HG03196 (cell line): ENCODE measurements at regions not wholly inside any gene's neighbourhood (a gene's known extent, or its start where the extent isn't known, plus 50 kb on each side); places are given as distances from the start of the nearest gene placed in this dataset.
"Not testable (repeated sequence)": the region's sequence is repeated elsewhere in the genome, so short reads cannot be mapped to it uniquely, and the experiment has no call there.

ENCODE experiments used
- ATAC-seq: cut with Tn5 transposase; IDR thresholded peaks from one replicate; pipeline ENCODE4 v1.9.1; 2021; ENCODE audit not compliant: unreplicated experiment

GRCh38 chr13:71304861-71305260, 562.1 kb downstream of the DACH1 start:
- ATAC-seq: no peak

GRCh38 chr13:71303144-71303543, 563.9 kb downstream of the DACH1 start:
- no peak for ATAC-seq

GRCh38 chr13:71300602-71301001, 566.4 kb downstream of the DACH1 start:
- ATAC-seq: no peak

GRCh38 chr13:71291842-71292146, 575.2 kb downstream of the DACH1 start:
- peak; percentile 9 for ATAC-seq

- ATAC-seq: peak; percentile 91
Observed at GRCh38 chr13:71290963-71291841, 575.8 kb downstream of the DACH1 start.

GRCh38 chr13:71289980-71290379, 577.0 kb downstream of the DACH1 start:
- not testable (repeated sequence) for ATAC-seq

- no peak for ATAC-seq
Observed at GRCh38 chr13:71285700-71286099, 581.3 kb downstream of the DACH1 start.

GRCh38 chr13:71278512-71278911, 588.5 kb downstream of the DACH1 start:
- ATAC-seq: no peak

- ATAC-seq: peak; percentile 83
Observed at GRCh38 chr13:71274923-71275608, 591.9 kb downstream of the DACH1 start.

- no peak for ATAC-seq
Observed at GRCh38 chr13:71261256-71261655, 605.7 kb downstream of the DACH1 start.

GRCh38 chr13:71260246-71260645, 606.8 kb downstream of the DACH1 start:
- no peak for ATAC-seq

- no peak for ATAC-seq
Observed at GRCh38 chr13:71255633-71256032, 611.4 kb downstream of the DACH1 start.

- no peak for ATAC-seq
Observed at GRCh38 chr13:71254384-71254783, 612.6 kb downstream of the DACH1 start.

- ATAC-seq: no peak
Observed at GRCh38 chr13:71252184-71252704, 614.8 kb downstream of the DACH1 start.

- no peak for ATAC-seq
Observed at GRCh38 chr13:71251292-71251951, 615.6 kb downstream of the DACH1 start.

- no peak for ATAC-seq
Observed at GRCh38 chr13:71249011-71249410, 618.0 kb downstream of the DACH1 start.

GRCh38 chr13:71244161-71244560, 622.8 kb downstream of the DACH1 start:
- no peak for ATAC-seq

GRCh38 chr13:71242201-71242600, 624.8 kb downstream of the DACH1 start:
- ATAC-seq: no peak

GRCh38 chr13:71240911-71241310, 626.1 kb downstream of the DACH1 start:
- ATAC-seq: no peak

GRCh38 chr13:71237332-71237731, 629.7 kb downstream of the DACH1 start:
- ATAC-seq: no peak

- ATAC-seq: no peak
Observed at GRCh38 chr13:71219698-71220415, 647.1 kb downstream of the DACH1 start.
